Mesendoderm (in vitro differentiated cells): ENCODE measurements at regions not wholly inside any gene's neighbourhood (a gene's known extent, or its start where the extent isn't known, plus 50 kb on each side); places are given as distances from the start of the nearest gene placed in this dataset.

Source experiments
- DNase-seq: peaks from one replicate; pipeline ENCODE4 v3.0.0; 2013
- H2AK5ac ChIP-seq: 2 replicates; pipeline ENCODE4 v1.6.1; 2013; ENCODE audit warnings: low read length, inconsistent platforms
- H2BK120ac ChIP-seq: 2 replicates; pipeline ENCODE4 v1.6.1; 2013; ENCODE audit warnings: low read depth, mild to moderate bottlenecking, low read length, moderate library complexity, mixed read lengths
- H2BK15ac ChIP-seq: replicated peaks from 2 replicates; pipeline ENCODE4 v1.6.1; 2013; ENCODE audit warnings: low read depth, mild to moderate bottlenecking, moderate library complexity
- H2BK5ac ChIP-seq: 2 replicates; pipeline ENCODE4 v1.6.1; 2013; ENCODE audit warnings: low read length, inconsistent platforms
- H3K18ac ChIP-seq: 2 replicates; pipeline ENCODE4 v1.6.1; 2013; ENCODE audit warnings: mild to moderate bottlenecking, low read length, mixed read lengths
- H3K23ac ChIP-seq: one replicate; pipeline ENCODE4 v1.6.1; 2013; ENCODE audit warnings: low read length
- H3K27ac ChIP-seq: 2 replicates; pipeline ENCODE4 v1.5.1; 2013; ENCODE audit warnings: low read depth, mild to moderate bottlenecking, inconsistent platforms, low read length, moderate library complexity
- H3K27me3 ChIP-seq: 2 replicates; pipeline ENCODE4 v1.6.1; 2013; ENCODE audit warnings: low read length, control low read depth, mild to moderate bottlenecking, inconsistent platforms; ENCODE audit not compliant: insufficient read depth, poor library complexity
- H3K36me3 ChIP-seq: 2 replicates; pipeline ENCODE4 v1.6.1; 2013; ENCODE audit warnings: low read length, inconsistent platforms; ENCODE audit not compliant: control insufficient read depth, insufficient read depth
- H3K4ac ChIP-seq: one replicate; pipeline ENCODE4 v1.6.1; 2013; ENCODE audit warnings: low read depth, mild to moderate bottlenecking, low read length, moderate library complexity
- H3K4me1 ChIP-seq: 2 replicates; pipeline ENCODE4 v1.6.1; 2013; ENCODE audit warnings: low read depth, low read length, inconsistent platforms; ENCODE audit not compliant: control insufficient read depth
- H3K4me2 ChIP-seq: 2 replicates; pipeline ENCODE4 v1.6.1; 2013; ENCODE audit warnings: low read length
- H3K4me3 ChIP-seq: 2 replicates; pipeline ENCODE4 v1.5.1; 2013; ENCODE audit warnings: mild to moderate bottlenecking, low read length
- H3K56ac ChIP-seq: one replicate; pipeline ENCODE4 v1.6.1; 2013; ENCODE audit warnings: low read length
- H3K79me1 ChIP-seq: 2 replicates; pipeline ENCODE4 v1.6.1; 2013; ENCODE audit warnings: low read length, inconsistent platforms
- H3K79me2 ChIP-seq: 2 replicates; pipeline ENCODE4 v1.6.1; 2013; ENCODE audit warnings: mild to moderate bottlenecking, low read length; ENCODE audit not compliant: control insufficient read depth, insufficient read depth
- H3K9ac ChIP-seq: 2 replicates; pipeline ENCODE4 v1.6.1; 2013; ENCODE audit warnings: low read length, inconsistent platforms
- H4K5ac ChIP-seq: one replicate; pipeline ENCODE4 v1.6.1; 2013; ENCODE audit warnings: low read length
- H4K8ac ChIP-seq: one replicate; pipeline ENCODE4 v1.6.1; 2013; ENCODE audit warnings: low read depth, mild to moderate bottlenecking, control low read depth, low read length, moderate library complexity
- WGBS: extraction: QIAGEN DNeasy Blood & Tissue Kit; methylation state at CpG from one replicate; pipeline ENCODE4 v1.1.7; 2013; ENCODE audit warnings: low lambda C conversion rate, missing lambda C conversion rate; ENCODE audit not compliant: insufficient coverage; ENCODE audit errors: extremely low coverage; 5-methylcytosine and 5-hydroxymethylcytosine counted together

DNA sequence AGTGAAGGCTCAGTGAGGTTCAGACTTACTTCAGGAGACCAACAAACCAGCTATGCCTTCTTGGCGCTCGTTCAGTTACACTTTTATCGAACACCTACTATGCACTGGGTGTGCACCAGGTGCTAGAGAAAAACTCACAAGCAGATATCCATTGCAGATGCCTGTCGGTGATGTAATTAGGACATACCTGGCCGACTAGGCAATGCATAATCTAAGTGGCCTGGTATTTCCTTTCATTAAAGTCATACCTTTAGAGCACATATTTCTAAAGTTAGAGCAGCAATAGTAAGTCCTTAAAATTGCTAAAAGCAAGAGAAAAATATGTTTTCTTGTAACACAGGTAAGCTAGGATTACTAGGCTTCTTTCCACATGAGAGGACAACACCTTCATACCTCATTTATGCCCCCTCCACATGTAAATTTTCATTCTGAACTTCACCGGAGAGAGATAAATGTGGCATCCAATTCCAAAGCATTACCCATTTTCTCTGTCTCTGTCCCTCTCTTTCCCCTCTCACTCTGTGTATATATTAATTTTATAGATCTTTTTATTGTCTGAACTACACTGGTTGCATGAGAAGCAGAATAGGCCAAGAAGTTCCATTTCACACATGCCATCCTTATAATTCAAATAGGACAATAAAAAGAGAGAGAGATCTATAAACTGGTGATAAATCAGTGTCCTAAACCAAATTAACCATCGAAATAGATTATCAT, 242.2 kb downstream of the SPTSSA start:
- Histone ChIP-seq H4K8ac (no peak overlapping the region), H3K4ac (no peak overlapping the region), H3K4me2 (no peak overlapping the region), H3K56ac (no peak overlapping the region), H2AK5ac (no peak overlapping the region), H3K36me3 (no peaks in the 10 kb centered on the region), H4K5ac (no peak overlapping the region), H3K4me1 (peaks cover 2% of the 10 kb centered on the region), H3K23ac (no peak overlapping the region), H3K27ac (no peak overlapping the region), H3K4me3 (no peak overlapping the region), H3K18ac (no peak overlapping the region), H3K9ac (no peak overlapping the region), H3K79me1 (no peaks in the 10 kb centered on the region), H3K79me2 (no peaks in the 10 kb centered on the region), H3K27me3 (no peaks in the 10 kb centered on the region), H2BK15ac (no peak overlapping the region), H2BK5ac (no peak overlapping the region), H2BK120ac (no peak overlapping the region)
- DNase-seq, result peak; percentile 53
- no CpG with 5 or more reads among the region's 7 CpGs for WGBS

DNA sequence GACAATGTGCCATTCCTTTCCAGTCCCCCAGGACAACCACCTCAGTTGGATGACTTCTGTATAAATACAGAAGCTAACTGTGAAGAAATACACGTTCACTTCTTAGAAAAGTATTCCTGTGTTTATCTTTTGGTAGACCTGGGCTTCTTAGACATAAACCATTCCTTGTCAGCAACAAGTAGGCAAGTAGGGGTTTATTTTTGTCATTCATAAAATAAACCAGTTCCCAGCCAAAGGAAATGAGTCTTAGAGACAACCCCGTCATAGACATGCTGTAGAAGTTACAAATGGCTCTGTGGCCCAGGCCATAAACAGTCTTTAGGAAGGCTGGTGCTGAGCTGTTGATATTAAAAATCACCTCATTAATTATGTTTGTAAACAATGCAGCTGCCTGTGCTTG, 243.2 kb downstream of the SPTSSA start:
- Histone ChIP-seq H2BK120ac (no peak overlapping the region), H3K4me2 (no peak overlapping the region), H3K4ac (no peak overlapping the region), H3K79me1 (no peaks in the 10 kb centered on the region), H4K8ac (no peak overlapping the region), H2BK5ac (no peak overlapping the region), H3K23ac (no peak overlapping the region), H3K4me1 (peaks cover 2% of the 10 kb centered on the region), H3K9ac (no peak overlapping the region), H4K5ac (no peak overlapping the region), H2AK5ac (no peak overlapping the region), H3K36me3 (no peaks in the 10 kb centered on the region), H2BK15ac (no peak overlapping the region), H3K56ac (no peak overlapping the region), H3K79me2 (no peaks in the 10 kb centered on the region), H3K27me3 (no peaks in the 10 kb centered on the region), H3K27ac (no peak overlapping the region), H3K18ac (no peak overlapping the region), H3K4me3 (no peak overlapping the region)
- WGBS, result no CpG with 5 or more reads among the region's 2 CpGs
- no peak for DNase-seq

GRCh38 chr14:34214961-34215360, 247.1 kb downstream of the SPTSSA start:
- Histone ChIP-seq H4K8ac (no peak overlapping the region), H3K4ac (no peak overlapping the region), H2BK5ac (no peak overlapping the region), H3K36me3 (no peaks in the 10 kb centered on the region), H2BK120ac (no peak overlapping the region), H3K23ac (no peak overlapping the region), H3K4me3 (no peak overlapping the region), H3K4me2 (no peak overlapping the region), H3K27me3 (no peaks in the 10 kb centered on the region), H3K4me1 (no peaks in the 10 kb centered on the region), H3K79me2 (no peaks in the 10 kb centered on the region), H3K79me1 (no peaks in the 10 kb centered on the region), H3K18ac (no peak overlapping the region), H4K5ac (no peak overlapping the region), H2BK15ac (no peak overlapping the region), H3K56ac (no peak overlapping the region), H3K9ac (no peak overlapping the region), H3K27ac (no peak overlapping the region), H2AK5ac (no peak overlapping the region)
- no CpG with 5 or more reads among the region's 5 CpGs for WGBS
- no peak for DNase-seq

- no peak overlapping the region for H3K27ac ChIP-seq
- H3K18ac ChIP-seq, result no peak overlapping the region
- H3K27me3 ChIP-seq, result no peaks in the 10 kb centered on the region
- no peak overlapping the region for H2BK15ac ChIP-seq
- H3K79me2 ChIP-seq, result no peaks in the 10 kb centered on the region
- no peak overlapping the region for H3K4ac ChIP-seq
- H3K4me1 ChIP-seq, result no peaks in the 10 kb centered on the region
- H2BK120ac ChIP-seq, result no peak overlapping the region
- H3K79me1 ChIP-seq, result no peaks in the 10 kb centered on the region
- no peak overlapping the region for H3K9ac ChIP-seq
- no peak overlapping the region for H3K56ac ChIP-seq
- DNase-seq, result no peak
- no CpG with 5 or more reads among the region's 10 CpGs for WGBS
- no peak overlapping the region for H3K4me3 ChIP-seq
- H4K8ac ChIP-seq, result no peak overlapping the region
- no peaks in the 10 kb centered on the region for H3K36me3 ChIP-seq
- no peak overlapping the region for H3K23ac ChIP-seq
- no peak overlapping the region for H3K4me2 ChIP-seq
- H4K5ac ChIP-seq, result no peak overlapping the region
- no peak overlapping the region for H2BK5ac ChIP-seq
- H2AK5ac ChIP-seq, result no peak overlapping the region
Measured at GRCh38 chr14:34213332-34213731, 248.7 kb downstream of the SPTSSA start.

DNA sequence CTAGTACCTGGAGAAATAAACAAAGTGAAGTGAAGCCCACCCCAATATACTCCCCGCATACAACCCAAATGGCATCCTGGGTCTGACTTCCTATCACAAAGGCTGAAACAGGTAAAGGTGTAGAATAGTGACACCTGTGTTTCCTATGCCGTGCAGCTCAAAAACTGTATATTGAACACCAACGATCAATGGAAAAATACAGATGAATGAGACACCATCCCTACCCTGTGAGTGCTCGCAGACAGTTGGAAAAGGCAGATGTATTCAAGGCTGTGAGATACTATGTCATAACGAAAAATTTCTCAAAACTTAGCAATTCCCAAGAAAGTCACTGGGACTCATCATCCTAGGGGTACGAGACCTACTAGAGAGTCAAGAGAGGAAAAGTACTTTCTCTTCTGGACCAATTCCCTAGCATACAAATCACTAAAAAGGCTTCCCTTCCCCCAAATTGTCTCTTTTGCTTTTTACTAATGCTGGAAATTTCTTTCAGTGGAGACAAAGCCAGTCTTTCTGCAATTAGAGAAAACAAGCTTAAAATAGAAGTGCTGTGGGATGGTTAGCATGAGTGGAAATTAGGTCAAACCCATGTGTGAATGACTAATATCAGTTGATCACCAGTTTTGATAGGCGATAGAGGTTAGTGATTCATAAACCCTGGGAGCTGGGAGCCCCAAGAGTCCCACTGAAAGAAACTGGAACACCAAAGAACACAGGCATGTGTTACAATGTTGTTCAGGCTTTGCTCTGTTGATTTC, 249.7 kb downstream of the SPTSSA start:
- Histone ChIP-seq H2BK120ac (no peak overlapping the region), H3K79me2 (no peaks in the 10 kb centered on the region), H3K23ac (no peak overlapping the region), H2AK5ac (no peak overlapping the region), H3K36me3 (no peaks in the 10 kb centered on the region), H2BK15ac (no peak overlapping the region), H3K27me3 (no peaks in the 10 kb centered on the region), H3K18ac (no peak overlapping the region), H3K4me2 (no peak overlapping the region), H3K4ac (no peak overlapping the region), H3K79me1 (no peaks in the 10 kb centered on the region), H3K4me3 (no peak overlapping the region), H3K9ac (no peak overlapping the region), H3K4me1 (no peaks in the 10 kb centered on the region), H2BK5ac (no peak overlapping the region), H4K8ac (no peak overlapping the region), H3K27ac (no peak overlapping the region), H4K5ac (no peak overlapping the region), H3K56ac (no peak overlapping the region)
- no peak for DNase-seq
- WGBS, result no CpG with 5 or more reads among the region's 7 CpGs
